ENCODE measurements at regions not wholly inside any gene's neighbourhood (a gene's known extent, or its start where the extent isn't known, plus 50 kb on each side); places are given as distances from the start of the nearest gene placed in this dataset.

- no peaks in the 10 kb centered on the region for H3K36me3 Mint-ChIP-seq (ENCODE audit: low read depth)
- TF ChIP-seq CTCF (IDR thresholded peaks at IDR 0.05): no peak
- no peak overlapping the region for H3K4me3 Mint-ChIP-seq
- H3K9me3 Mint-ChIP-seq: no peaks in the 10 kb centered on the region
- DNase-seq (no peak), ATAC-seq (no peak)
- H3K4me1 Mint-ChIP-seq (ENCODE audit: low read depth): peaks cover 15% of the 10 kb centered on the region
- intact Hi-C loops (cut with micrococcal nuclease): no loop called here
- peaks cover 2% of the 10 kb centered on the region for H3K27me3 Mint-ChIP-seq
- CTCF ChIA-PET: interaction anchor here (0.8 to 1.6 kb wide), 2 partner anchors 13 to 32 kb away, joined by 3 to 5 read pairs; no protein-coding TSS in a partner anchor
- POLR2A ChIA-PET: no interaction called here
- no peak overlapping the region for H3K27ac Mint-ChIP-seq
These were observed 78.2 kb downstream of the PHLDA1 start for GRCh38 chr12:75953312-75953906.

GRCh38 chr12:75951399-75952278 is 79.9 kb downstream of the PHLDA1 start:
- no peak for DNase-seq
- Mint-ChIP-seq H3K36me3 (ENCODE audit: low read depth) (no peaks in the 10 kb centered on the region), H3K27me3 (no peaks in the 10 kb centered on the region), H3K4me1 (ENCODE audit: low read depth) (peaks cover 20% of the 10 kb centered on the region), H3K4me3 (no peak overlapping the region), H3K27ac (no peak overlapping the region), H3K9me3 (no peaks in the 10 kb centered on the region)
- ChIA-PET POLR2A (interaction anchor here (1.0 to 1.3 kb wide), 3 partner anchors 9 to 80 kb away, joined by 3 read pairs; partner anchors contain the start of gene PHLDA1), CTCF (interaction anchor here (0.9 to 1.6 kb wide), 2 partner anchors 15 to 67 kb away, joined by 3 to 5 read pairs; no protein-coding TSS in a partner anchor)
- no peak for TF ChIP-seq CTCF (IDR thresholded peaks at IDR 0.05)
- peak; percentile 47 for ATAC-seq
- intact Hi-C loops (cut with micrococcal nuclease): no loop called here

GRCh38 chr12:75947156-75947723 is 84.3 kb downstream of the PHLDA1 start:
- TF ChIP-seq CTCF (IDR thresholded peaks at IDR 0.05): no peak
- Mint-ChIP-seq H3K9me3 (no peaks in the 10 kb centered on the region), H3K27ac (no peak overlapping the region), H3K4me3 (no peak overlapping the region), H3K27me3 (no peaks in the 10 kb centered on the region), H3K4me1 (ENCODE audit: low read depth) (peaks cover 40% of the 10 kb centered on the region), H3K36me3 (ENCODE audit: low read depth) (no peaks in the 10 kb centered on the region)
- ChIA-PET POLR2A (interaction anchor here (0.6 to 5.5 kb wide), 3 partner anchors 31 to 74 kb away, joined by 3 to 21 read pairs (median 3); no protein-coding TSS in a partner anchor), CTCF (interaction anchor here (1.6 kb wide), 1 partner anchor 22 kb away, joined by 3 read pairs; no protein-coding TSS in a partner anchor)
- ATAC-seq (no peak), DNase-seq (no peak)
- intact Hi-C loops (cut with micrococcal nuclease): no loop called here

- POLR2A ChIA-PET: interaction anchor here (0.8 to 5.5 kb wide), 7 partner anchors 12 to 86 kb away, joined by 3 to 25 read pairs (median 4); partner anchors contain the start of gene PHLDA1
- Mint-ChIP-seq H3K4me1 (ENCODE audit: low read depth) (peaks cover 32% of the 10 kb centered on the region), H3K27me3 (no peaks in the 10 kb centered on the region), H3K9me3 (no peaks in the 10 kb centered on the region), H3K27ac (peak overlapping the region; percentile 96), H3K4me3 (no peak overlapping the region), H3K36me3 (ENCODE audit: low read depth) (no peaks in the 10 kb centered on the region)
- ATAC-seq: no peak
- CTCF ChIA-PET: interaction anchor here (1.3 to 2.6 kb wide), 4 partner anchors 12 to 86 kb away, joined by 3 to 17 read pairs (median 6); partner anchors contain the start of gene PHLDA1
- no peak for TF ChIP-seq CTCF (IDR thresholded peaks at IDR 0.05)
- no peak for DNase-seq
- intact Hi-C loops (cut with micrococcal nuclease): loop anchor here (2.0 kb wide), 1 partner anchor 33 kb away; no protein-coding TSS in a partner anchor
These were observed 86.0 kb downstream of the PHLDA1 start for GRCh38 chr12:75945581-75945980.

Measured in activated CD8-positive, alpha-beta T cell treated with anti-CD3 and anti-CD28 coated beads for 36 hours (primary cell).